Activated gamma-delta T cell treated with Interleukin-2 at 50 U/mL for 16 hours (primary cell): ENCODE measurements at regions not wholly inside any gene's neighbourhood (a gene's known extent, or its start where the extent isn't known, plus 50 kb on each side); places are given as distances from the start of the nearest gene placed in this dataset.

Experiments
- DNase-seq: peaks from one replicate; pipeline ENCODE4 v3.0.0-alpha.2; 2020

DNA sequence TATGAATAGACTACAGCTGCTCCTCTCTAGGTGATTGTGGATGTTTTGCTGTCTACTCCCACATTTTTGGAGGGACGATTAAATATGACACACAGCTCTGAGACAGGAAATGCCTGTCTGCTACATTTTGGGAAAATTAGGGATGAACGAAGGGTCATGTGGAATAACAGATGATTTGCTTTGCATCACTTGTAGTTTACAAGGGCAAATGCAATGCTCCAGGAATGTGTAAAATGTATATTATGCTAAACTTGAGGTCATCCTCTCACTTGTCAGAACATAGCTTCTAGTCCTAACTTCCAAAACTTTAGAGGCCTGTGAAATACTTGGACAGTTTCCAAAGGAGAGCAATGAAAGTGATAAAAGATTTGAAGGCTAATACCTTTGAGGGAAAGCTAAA, 284.2 kb upstream of the DACH1 start:
- no peak for DNase-seq

GRCh38 chr13:72150502-72150901, 283.5 kb upstream of the DACH1 start:
- DNase-seq, result no peak

GRCh38 chr13:72149701-72150100, 282.7 kb upstream of the DACH1 start:
- DNase-seq, result no peak

- no peak for DNase-seq
Measured at GRCh38 chr13:72146816-72147215, 279.8 kb upstream of the DACH1 start.

DNA sequence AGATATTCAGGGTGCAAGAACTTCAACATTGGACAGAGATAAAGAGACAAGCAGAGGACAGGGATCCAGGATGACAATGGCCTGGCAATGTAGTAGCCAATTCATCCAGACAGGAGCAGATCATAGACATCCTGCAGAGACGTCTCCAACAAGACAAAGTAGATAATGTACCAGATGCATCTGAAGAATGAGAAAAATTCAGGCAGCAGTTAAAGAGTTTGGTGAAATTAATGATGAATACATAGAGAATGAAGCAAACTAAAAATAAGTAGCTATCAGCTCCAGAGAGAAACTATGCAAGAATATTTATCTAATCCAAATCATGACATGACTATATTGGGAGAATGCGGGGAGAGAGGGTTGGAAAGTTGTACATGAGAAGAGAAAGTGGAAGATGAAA, 278.4 kb upstream of the DACH1 start:
- DNase-seq, result no peak

DNA sequence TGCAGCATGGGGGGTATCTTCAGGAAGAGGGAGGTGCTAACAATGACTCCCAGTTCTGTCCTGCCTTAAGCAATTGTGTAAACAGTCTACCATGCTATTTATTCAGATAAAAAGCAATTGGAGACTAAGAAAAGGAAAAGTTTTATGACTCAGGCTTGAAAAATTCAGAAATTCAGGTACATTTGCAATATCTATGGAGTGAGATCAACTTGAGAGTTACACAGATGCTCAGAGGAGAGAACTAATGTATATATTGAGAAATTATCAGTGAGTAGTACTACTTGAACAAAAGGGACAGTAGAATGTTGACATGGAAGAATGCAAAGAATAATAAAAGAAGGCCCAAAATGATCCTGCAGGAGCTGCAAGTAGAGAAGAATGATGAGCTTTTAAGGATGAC, 277.6 kb upstream of the DACH1 start:
- DNase-seq, result no peak

GRCh38 chr13:72141855-72142519, 275.0 kb upstream of the DACH1 start:
- no peak for DNase-seq

DNA sequence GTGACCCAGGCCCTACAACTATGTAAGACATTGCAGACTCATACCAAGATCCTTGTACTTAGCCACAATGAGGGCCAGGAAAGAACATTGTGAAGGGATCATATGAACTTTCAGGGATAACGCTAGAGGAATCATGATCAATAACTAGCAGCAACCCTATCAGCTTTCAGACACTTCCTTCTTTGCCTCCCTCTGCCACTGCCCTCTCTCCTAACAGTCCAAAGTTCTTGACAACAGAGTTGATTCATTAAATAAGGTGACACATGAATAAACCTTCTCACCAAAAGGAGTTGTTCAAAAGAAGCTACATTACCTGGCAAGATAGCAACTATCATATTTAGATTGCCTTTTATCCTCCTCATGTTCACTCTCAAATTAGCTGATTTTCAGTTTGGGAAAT, 272.2 kb upstream of the DACH1 start:
- no peak for DNase-seq

- DNase-seq, result no peak
Measured at GRCh38 chr13:72132075-72132474, 265.1 kb upstream of the DACH1 start.

- no peak for DNase-seq
Measured at GRCh38 chr13:72129117-72129516, 262.1 kb upstream of the DACH1 start.

DNA sequence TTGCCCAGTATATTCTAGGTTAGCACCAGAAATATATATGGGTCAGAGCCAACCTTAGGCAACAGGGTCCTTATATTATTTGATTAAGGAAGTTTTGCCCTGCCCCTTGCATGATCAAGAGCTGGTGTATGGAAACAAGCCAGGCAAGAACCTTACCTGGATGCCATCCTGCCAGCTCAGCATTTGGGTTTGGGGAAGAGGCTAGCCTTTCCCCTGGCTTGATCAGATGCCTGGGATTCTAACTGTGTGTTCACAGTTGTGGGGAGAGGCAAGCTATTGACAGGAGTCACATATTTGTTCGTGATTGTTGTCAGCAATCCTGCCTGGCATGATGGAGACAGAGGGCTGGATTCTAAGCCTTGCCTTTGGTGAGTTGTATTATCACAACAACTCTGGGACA, 260.0 kb upstream of the DACH1 start:
- no peak for DNase-seq

GRCh38 chr13:72126424-72126823, 259.4 kb upstream of the DACH1 start:
- no peak for DNase-seq

DNA sequence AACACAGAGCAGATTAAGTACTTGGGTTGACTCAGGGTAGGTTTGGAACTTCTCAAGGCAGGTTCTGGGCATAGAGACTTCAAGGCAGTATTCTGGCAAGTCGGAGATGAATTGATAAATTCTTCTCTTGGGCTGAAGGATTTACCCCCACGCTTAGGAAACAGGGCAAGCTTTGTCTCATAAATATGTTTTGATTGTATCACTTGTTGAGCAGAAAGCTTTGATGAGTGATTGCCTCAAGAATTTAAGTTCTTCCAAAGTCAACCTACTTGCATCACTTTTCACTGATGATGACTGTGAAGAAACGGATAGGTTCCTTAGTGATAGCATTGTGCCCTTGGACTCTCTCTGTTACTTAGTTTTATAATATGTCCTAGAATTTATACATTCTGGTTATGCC, 258.6 kb upstream of the DACH1 start:
- no peak for DNase-seq

- DNase-seq, result no peak
Measured at GRCh38 chr13:72122661-72123255, 255.8 kb upstream of the DACH1 start.

GRCh38 chr13:72121466-72121865, 254.5 kb upstream of the DACH1 start:
- no peak for DNase-seq

DNA sequence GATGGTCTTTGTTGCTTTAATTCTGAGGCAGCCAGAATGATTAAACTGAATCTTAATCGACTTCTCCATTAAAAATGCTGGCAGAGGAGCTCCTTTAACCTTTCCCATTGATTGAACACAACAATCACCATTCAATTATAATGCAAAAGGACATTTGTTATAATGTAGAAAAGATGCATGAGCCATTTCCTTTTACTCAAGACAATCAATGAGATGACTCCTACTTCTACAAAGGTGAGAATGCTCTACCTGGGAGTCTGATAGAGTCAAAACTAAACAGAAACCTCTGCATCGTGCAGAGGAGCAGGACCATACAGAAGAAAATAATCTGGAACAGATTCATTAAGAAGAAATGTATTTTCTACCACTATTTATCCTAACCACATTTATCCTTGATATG, 253.6 kb upstream of the DACH1 start:
- DNase-seq, result no peak

- DNase-seq, result no peak
Measured at GRCh38 chr13:72113931-72114330, 246.9 kb upstream of the DACH1 start.

DNA sequence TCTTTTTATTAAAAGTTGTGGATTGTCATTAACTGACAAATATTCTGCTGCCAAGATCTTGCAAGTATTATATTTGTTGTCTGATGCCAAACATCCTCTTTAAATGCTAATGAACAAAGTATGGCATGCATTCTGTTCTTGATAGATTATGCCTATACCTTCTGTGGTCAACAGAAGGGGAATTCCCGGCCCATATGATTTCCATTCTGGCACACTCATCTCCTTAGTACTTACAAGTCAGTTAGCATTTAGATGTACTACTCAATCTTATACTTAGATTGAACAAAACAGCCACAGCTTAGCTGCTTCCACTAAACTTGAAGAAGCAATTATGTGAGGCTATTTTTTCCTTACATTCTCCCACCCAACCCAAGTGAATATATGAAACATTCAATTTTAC, 246.1 kb upstream of the DACH1 start:
- no peak for DNase-seq

GRCh38 chr13:72112216-72112615, 245.2 kb upstream of the DACH1 start:
- DNase-seq, result no peak

DNA sequence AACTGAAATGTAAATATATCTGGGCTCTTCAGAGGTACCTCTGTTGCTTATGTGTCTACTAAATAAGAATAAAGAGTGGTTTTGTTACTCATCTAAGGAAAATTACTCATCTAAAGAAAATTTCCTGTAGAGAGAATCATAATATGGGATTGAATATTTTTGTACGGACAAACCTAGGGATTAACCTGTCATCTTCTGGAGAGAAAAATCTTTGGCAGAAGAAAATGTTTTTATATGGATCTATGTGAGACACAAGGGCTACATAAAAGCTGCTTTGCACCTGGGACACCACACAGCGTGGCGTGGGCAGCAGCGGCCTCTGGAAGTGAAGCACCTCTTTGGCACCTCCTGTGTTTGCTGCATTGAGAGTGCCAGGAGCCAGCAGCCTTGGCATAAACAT, 242.9 kb upstream of the DACH1 start:
- no peak for DNase-seq

- DNase-seq, result no peak
Measured at GRCh38 chr13:72104656-72105180, 237.7 kb upstream of the DACH1 start.

- no peak for DNase-seq
Measured at GRCh38 chr13:72101768-72102400, 234.9 kb upstream of the DACH1 start.

DNA sequence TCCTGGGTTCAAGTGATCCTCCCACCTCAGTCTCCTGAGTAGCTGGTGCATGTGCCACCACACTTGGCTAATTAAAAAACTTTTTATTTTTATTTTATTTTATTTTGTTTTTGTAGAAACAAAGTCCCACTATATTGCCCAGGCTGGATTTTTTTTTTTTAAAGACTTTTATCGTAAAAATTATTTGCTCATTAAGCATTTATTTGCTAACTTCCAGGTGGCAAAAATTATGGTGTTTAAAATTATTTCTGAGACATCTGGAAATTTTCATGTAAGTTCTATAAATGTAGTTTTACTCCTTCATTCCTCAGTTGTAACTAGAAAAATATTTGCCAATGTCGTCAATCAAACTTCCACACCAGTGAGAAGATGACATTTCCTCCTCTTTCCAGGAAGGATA, 233.3 kb upstream of the DACH1 start:
- DNase-seq, result no peak

DNA sequence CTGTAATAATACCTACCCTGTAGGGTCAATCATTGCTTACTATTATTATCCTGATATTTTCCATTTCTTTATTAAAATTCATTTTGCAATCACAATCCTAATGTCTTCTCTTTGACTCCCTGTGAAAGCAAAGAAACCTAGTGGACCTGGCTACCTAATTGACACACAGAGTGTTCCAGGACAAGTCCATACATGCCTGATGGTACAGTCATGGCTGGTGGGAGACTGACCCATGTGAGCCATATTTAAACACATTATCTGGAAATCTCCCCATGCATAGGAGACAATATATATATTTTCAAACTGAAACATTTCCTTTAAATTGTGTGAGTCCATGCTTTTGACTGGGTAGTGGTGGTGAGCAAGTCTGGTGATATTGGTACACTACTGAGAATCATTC, 230.6 kb upstream of the DACH1 start:
- no peak for DNase-seq

DNA sequence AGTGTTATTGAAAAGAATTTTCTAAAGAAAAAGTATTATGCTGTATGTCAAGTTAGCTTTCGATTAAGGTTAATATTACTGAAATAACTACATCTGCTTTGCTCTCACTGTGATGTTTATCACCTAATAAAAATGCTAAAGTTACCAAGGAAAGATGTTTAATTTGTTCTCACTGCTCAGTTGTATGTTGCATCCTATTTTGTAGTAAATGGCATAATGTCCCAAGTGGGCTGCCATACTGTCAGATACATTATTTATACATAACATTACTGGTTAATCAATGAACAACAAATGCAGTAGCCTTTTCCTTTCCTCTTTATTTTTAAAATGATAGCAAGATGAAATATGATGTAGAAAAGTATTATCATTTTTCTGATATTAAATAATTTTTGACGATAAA, 226.3 kb upstream of the DACH1 start:
- DNase-seq, result no peak
